Activated CD8-positive, alpha-beta memory T cell treated with anti-CD3 and anti-CD28 coated beads, Interleukin-2, amount 10 ng/mL, durations not matched to agents 7 days and 5 days (primary cell): ENCODE measurements at regions not wholly inside any gene's neighbourhood (a gene's known extent, or its start where the extent isn't known, plus 50 kb on each side); places are given as distances from the start of the nearest gene placed in this dataset.
"Not testable (repeated sequence)": the region's sequence is repeated elsewhere in the genome, so short reads cannot be mapped to it uniquely, and the experiment has no call there.

Experiments
- ATAC-seq: fragments of 150-1000 bp; cut with Tn5 transposase; one replicate; pipeline ENCODE4 v1.10.0; 2021; ENCODE audit warnings: moderate library complexity
- CTCF ChIA-PET: fragments of 350-600 bp; sonication (Branson Sonifier 250); formaldehyde crosslinking; loops from one replicate; lab custom pipeline; 2021; ENCODE audit warnings: antibody characterized with exemption; lab: Charles Lee
- DNase-seq: peaks from one replicate; pipeline ENCODE4 v3.0.0-alpha.2; 2020
- H3K27ac Mint-ChIP-seq: one replicate; pipeline ENCODE4 v1.8.0; 2021; ENCODE audit warnings: mild to moderate bottlenecking, mixed read lengths
- H3K27me3 Mint-ChIP-seq: one replicate; pipeline ENCODE4 v1.8.0; 2021; ENCODE audit warnings: mixed read lengths
- H3K36me3 Mint-ChIP-seq: one replicate; pipeline ENCODE4 v1.8.0; 2021; ENCODE audit warnings: mild to moderate bottlenecking, mixed read lengths
- H3K4me1 Mint-ChIP-seq: one replicate; pipeline ENCODE4 v1.8.0; 2021; ENCODE audit warnings: mixed read lengths
- H3K4me3 Mint-ChIP-seq: one replicate; pipeline ENCODE4 v1.8.0; 2021; ENCODE audit warnings: mild to moderate bottlenecking, moderate library complexity, mixed read lengths
- H3K9me3 Mint-ChIP-seq: one replicate; pipeline ENCODE4 v1.8.0; 2022; ENCODE audit warnings: low read depth, mixed read lengths

DNA sequence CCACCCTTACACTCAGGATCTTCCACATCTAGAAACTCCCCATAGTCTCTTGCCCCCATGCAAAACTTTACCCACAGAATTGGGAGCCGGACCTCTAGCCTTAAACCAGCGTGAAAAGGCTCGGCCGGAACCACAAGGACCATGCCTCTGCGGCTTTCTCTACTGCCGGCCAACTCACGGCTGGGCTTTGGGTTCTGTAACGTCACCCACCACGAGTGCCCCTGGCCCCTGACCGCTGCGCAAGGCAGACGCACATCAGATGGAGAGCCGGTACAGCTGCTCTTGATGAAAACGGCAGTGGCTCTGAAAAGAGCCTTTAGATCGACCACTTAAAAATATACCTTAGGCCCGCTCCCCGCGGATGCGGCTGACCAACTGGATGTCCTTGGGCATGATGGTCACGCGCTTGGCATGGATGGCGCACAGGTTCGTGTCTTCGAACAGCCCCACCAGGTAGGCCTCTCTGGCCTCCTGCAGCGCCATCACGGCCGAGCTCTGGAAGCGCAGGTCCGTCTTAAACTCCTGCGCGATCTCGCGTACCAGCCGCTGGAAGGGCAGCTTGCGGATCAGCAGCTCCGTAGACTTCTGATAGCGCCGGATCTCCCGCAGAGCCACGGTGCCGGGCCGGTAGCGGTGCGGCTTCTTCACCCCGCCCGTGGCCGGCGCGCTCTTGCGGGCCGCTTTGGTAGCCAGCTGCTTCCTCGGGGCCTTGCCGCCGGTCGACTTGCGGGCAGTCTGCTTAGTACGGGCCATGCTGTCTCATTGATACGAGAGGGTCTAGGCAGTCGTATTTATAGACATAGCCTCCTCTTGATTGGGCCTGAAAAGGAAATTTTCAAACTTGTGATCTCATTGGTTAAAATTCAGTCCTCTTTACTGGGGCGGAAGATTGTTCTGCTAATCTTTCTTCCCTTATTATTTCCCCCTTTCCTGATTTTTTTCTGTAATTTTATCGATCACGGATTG lies 66.3 kb downstream of the FAM72C start:
- H3K36me3 Mint-ChIP-seq, DNase-seq, H3K27ac Mint-ChIP-seq, CTCF ChIA-PET, H3K27me3 Mint-ChIP-seq, H3K4me3 Mint-ChIP-seq, H3K9me3 Mint-ChIP-seq, H3K4me1 Mint-ChIP-seq: not testable (repeated sequence)
- ATAC-seq, result peak; percentile 47

DNA sequence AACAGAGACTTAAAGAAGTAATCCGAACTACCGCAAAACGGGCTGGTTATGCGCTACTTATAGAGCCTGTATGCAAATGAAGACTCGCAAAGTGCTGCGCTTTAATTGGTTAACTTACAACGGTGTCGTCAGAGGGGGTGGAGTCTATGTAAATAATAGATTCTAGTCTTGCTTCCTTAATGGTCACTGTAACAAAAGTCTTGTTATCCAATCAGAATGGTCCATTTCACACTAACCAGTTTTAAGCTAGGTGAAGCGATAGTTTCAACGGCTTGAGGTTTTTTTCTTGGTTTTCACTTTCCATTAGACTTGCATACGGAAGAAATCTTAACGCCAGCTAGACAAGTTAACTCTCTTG lies 67.2 kb downstream of the FAM72C start:
- H3K9me3 Mint-ChIP-seq, H3K27me3 Mint-ChIP-seq, H3K4me1 Mint-ChIP-seq, H3K36me3 Mint-ChIP-seq, H3K4me3 Mint-ChIP-seq, DNase-seq, H3K27ac Mint-ChIP-seq, CTCF ChIA-PET: not testable (repeated sequence)
- ATAC-seq, result peak; percentile 71

DNA sequence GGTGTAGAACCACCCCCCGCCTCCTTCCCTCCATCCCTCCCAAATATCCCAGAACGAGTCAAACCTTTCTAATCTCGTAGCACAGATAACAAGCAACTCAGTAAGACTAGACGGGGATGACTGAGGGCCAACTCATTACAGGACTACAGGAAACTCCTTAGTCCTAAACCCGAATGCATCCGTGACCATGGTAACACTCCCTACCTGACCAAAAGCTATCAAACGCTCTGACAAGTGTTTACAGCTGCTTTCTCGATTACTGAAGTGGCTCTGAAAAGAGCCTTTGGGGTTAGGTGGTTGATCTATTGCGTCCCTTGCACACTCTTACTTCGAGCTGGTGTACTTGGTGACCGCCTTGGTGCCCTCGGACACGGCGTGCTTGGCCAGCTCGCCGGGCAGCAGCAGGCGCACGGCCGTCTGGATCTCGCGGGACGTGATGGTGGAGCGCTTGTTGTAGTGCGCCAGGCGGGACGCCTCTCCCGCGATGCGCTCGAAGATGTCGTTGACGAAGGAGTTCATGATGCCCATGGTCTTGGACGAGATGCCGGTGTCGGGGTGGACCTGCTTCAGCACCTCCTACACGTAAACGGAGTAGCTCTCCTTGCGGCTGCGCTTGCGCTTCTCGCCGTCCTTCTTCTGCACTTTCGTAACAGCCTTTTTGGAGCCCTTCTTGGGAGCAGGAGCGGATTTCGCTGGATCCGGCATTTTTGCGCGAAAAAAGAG lies 67.7 kb downstream of the FAM72C start:
- ATAC-seq, result peak; percentile 62
- H3K4me3 Mint-ChIP-seq, DNase-seq: not testable (repeated sequence)

DNA sequence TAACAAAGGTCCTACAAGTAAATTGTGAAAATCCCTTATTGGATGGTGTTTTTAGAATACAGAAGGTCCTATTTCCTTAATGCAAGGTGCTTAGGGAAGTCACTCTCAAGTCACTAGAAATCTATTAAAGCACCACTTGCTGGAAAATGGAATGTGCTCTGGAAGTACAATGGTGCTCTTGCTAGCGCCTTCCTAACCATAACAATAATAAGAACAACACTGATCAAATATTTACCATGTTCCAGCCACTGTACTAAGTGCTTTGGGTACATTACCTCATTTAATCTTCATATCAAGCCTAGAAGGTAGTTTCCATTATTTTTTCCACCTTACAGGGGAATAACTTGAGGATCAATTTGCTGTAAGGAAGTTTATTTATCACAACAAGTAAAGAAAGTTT lies 75.4 kb downstream of the FAM72C start:
- H3K9me3 Mint-ChIP-seq, H3K27ac Mint-ChIP-seq, H3K4me1 Mint-ChIP-seq, H3K36me3 Mint-ChIP-seq, DNase-seq, CTCF ChIA-PET, H3K4me3 Mint-ChIP-seq, H3K27me3 Mint-ChIP-seq, ATAC-seq: not testable (repeated sequence)

More for the DNA sequence above, 67.7 kb downstream of the FAM72C start:
- H3K27ac Mint-ChIP-seq, H3K4me1 Mint-ChIP-seq, H3K27me3 Mint-ChIP-seq, CTCF ChIA-PET, H3K9me3 Mint-ChIP-seq, H3K36me3 Mint-ChIP-seq: not testable (repeated sequence)

DNA sequence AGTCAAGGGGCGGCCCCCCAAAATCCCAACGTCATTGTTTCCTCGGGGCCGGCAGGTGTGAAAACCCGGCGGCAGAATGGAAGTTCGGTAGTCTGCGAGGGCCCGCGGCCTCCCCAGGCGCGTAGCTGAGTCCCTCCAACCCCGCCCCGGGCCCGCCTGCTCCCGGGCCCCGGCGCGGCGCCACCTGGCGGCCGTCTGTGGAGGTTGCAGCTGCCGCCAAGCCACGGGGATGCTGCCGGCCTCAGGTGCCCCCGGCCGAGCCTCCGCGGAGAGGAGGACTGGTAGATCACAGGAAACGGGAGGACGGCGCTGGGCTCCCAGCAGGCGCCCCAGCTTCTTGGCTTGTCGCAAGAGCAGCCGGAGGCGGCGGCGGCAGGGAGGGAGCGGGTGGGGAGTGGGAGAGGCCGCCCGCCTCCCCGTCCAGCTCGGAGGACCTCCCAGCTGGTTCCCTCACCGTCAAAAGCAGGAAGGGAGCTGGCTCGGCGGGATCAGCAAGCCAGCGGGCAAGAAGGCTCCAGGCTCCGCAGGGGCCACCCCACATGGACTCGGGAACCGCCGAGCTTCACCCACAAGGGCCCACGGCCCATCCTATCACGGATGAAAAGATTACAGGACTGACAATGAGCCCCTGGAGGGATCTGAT lies 86.7 kb downstream of the FAM72C start:
- ATAC-seq (peak; percentile 95), DNase-seq (peak; percentile 62)
- CTCF ChIA-PET, H3K4me3 Mint-ChIP-seq, H3K27me3 Mint-ChIP-seq, H3K27ac Mint-ChIP-seq, H3K4me1 Mint-ChIP-seq, H3K36me3 Mint-ChIP-seq, H3K9me3 Mint-ChIP-seq: not testable (repeated sequence)

DNA sequence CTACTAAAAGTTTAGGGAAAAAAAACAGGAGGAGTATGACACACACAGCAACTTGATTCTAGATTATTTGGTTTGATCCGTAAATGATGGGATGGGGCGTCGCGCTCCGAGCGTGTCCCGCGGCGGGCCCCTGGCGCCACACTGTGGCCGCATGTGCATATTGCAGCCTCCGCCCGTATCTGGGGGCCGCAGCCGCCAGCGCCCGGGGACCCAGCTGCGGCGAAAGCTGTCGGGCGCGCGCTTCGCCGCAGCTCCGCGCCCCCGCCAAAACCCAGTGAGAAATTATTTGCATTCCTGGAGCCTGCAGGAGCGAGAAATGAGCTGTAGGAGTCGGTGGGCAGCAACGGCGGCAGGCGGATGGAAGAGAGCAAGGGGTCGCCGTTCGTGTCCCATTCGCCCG lies 87.3 kb downstream of the FAM72C start:
- H3K4me1 Mint-ChIP-seq, H3K27ac Mint-ChIP-seq, H3K9me3 Mint-ChIP-seq, DNase-seq, CTCF ChIA-PET, H3K27me3 Mint-ChIP-seq, H3K36me3 Mint-ChIP-seq, H3K4me3 Mint-ChIP-seq: not testable (repeated sequence)
- peak; percentile 81 for ATAC-seq

DNA sequence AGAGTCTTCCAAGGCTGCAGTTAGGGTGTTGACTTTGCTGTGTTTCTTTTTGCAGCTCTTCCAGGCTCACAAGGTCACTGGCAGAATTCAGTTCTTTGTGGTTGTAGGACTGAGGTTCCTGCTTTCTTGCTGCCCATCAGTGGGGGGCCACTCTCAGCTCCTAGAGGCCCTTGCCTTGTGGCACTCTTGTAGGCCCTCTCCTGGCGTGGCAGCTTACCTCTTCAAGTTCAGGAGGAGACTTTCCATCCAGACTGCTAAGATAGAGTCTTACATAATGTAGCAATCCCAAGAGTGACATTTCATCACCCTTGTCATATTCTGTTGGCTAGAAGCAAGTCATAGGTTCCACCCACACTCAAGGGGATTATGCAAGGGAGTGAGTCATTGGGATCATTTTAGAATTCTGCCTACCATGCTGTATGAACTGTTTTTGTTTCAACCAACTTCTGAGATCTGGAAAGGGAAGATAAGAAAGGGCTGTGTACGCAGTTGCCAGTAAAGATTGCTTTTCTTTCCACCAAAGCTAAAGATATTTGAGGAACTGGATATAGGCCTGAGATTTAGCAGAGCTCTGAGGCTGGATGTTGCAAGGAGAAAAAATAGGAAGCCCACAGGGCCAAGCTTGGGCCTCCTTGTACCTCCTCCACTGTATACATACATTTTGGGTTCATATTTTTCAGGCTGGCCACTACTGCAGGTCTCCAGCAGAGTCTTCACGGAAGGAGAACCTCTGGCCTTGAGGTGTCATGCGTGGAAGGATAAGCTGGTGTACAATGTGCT lies 91.8 kb downstream of the FAM72C start:
- H3K4me3 Mint-ChIP-seq, H3K27me3 Mint-ChIP-seq, H3K36me3 Mint-ChIP-seq, H3K27ac Mint-ChIP-seq, ATAC-seq, CTCF ChIA-PET, DNase-seq, H3K9me3 Mint-ChIP-seq, H3K4me1 Mint-ChIP-seq: not testable (repeated sequence)

DNA sequence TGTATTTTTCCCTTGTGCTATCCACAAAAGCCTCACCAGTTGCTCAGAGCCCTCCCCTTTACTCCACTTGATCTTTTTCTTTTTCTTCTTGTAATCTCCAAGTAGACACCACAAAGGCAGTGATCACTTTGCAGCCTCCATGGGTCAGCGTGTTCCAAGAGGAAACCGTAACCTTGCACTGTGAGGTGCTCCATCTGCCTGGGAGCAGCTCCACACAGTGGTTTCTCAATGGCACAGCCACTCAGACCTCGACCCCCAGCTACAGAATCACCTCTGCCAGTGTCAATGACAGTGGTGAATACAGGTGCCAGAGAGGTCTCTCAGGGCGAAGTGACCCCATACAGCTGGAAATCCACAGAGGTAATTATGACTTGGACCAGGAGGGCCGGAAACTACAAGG lies 95.8 kb downstream of the FAM72C start:
- H3K27me3 Mint-ChIP-seq, CTCF ChIA-PET, H3K36me3 Mint-ChIP-seq, ATAC-seq, H3K4me1 Mint-ChIP-seq, H3K9me3 Mint-ChIP-seq, H3K27ac Mint-ChIP-seq, DNase-seq, H3K4me3 Mint-ChIP-seq: not testable (repeated sequence)

DNA sequence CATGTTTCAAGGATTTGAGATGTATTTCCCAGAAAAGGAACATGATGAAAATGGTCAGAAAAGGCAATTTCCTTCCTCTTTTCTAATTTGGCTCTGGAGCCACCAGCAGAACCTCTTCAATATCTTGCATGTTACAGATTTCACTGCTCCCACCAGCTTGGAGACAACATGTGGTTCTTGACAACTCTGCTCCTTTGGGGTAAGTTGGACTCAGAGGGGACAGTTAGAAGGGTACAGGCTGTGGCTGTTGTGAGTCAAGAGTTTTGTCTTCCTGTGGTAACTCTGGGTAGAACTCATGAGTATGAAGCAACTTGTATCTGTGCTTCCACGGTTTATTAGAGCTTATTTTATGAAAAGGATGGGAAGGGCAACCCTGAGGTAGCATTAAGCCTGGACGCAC lies 97.2 kb downstream of the FAM72C start:
- H3K27ac Mint-ChIP-seq, H3K4me1 Mint-ChIP-seq, CTCF ChIA-PET, H3K9me3 Mint-ChIP-seq, H3K36me3 Mint-ChIP-seq, H3K4me3 Mint-ChIP-seq, H3K27me3 Mint-ChIP-seq, DNase-seq: not testable (repeated sequence)
- ATAC-seq, result peak; percentile 60

DNA sequence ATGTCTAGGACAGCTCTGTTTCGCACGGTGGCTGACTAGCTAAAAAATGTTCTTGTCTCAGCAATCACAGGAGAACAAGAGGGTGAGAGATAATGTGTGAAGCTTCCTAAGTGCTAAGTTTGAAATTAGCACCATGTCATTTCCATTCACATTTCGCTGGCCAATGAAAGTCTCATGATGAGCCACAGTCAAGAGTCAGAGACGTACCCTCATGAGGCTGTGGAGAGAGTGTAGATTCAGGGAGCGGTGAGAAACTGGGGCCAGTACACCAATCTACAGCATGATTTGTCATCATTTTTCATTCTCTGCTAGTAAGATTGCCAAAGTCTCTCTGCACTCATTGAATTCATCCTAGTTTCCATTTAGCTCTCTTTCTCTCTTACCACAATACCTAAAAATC lies 98.1 kb downstream of the FAM72C start:
- H3K9me3 Mint-ChIP-seq, H3K36me3 Mint-ChIP-seq, CTCF ChIA-PET, H3K4me1 Mint-ChIP-seq, H3K27me3 Mint-ChIP-seq, H3K27ac Mint-ChIP-seq, ATAC-seq, DNase-seq, H3K4me3 Mint-ChIP-seq: not testable (repeated sequence)

DNA sequence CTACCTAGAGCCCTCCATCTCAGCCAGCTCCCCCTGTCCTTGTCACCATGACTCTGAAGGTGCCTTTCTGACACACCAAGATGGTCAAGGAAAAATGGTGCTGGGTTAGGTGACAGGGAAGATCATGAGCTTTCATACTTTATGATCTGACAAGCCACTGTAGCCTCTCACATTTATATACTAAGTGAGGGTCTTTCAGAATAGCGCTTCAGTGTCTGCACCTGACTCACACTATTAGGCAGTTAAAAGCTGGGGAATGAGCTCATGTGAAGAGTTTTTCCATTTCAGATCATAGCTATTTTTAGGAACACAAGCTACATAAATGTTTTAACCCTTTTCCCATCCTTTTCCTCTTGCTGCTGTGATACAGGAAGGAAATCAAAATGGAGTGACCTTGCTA lies 101.4 kb downstream of the FAM72C start:
- H3K36me3 Mint-ChIP-seq, H3K9me3 Mint-ChIP-seq, H3K27ac Mint-ChIP-seq, H3K4me1 Mint-ChIP-seq, H3K27me3 Mint-ChIP-seq, H3K4me3 Mint-ChIP-seq, CTCF ChIA-PET, ATAC-seq, DNase-seq: not testable (repeated sequence)

DNA sequence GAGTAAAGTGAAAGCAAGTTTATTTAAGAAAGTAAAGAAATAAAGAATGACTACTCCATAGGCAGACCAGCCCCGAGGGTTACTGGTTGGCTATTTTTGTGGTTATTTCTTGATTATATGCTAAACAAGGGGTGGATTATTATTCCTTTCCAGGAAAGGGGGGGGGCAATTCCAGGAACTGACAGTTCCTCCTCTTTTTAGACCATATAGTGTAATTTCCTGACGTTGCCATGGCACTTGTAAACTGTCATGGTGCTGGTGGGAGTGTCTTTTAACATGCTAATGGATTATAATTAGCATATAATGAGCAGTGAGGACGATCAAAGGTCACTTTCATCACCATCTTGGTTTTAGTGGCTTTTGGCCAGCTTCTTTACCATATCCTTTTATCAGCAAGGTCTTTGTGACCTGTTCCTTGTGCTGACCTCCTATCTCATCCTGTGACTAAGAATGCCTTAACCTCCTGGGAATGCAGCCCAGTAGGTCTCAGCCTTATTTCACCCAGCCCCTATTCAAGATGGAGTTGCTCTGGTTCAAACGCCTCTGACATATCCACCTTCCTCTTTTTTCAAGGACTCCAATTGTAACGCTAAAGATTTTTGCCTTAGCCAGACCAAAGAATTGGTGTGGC lies 104.1 kb downstream of the FAM72C start:
- H3K27me3 Mint-ChIP-seq, H3K27ac Mint-ChIP-seq, H3K9me3 Mint-ChIP-seq, DNase-seq, H3K4me3 Mint-ChIP-seq, ATAC-seq, H3K4me1 Mint-ChIP-seq, CTCF ChIA-PET, H3K36me3 Mint-ChIP-seq: not testable (repeated sequence)
